ENCODE measurements at regions not wholly inside any gene's neighbourhood (a gene's known extent, or its start where the extent isn't known, plus 50 kb on each side); places are given as distances from the start of the nearest gene placed in this dataset.
A peak's percentile ranks its signal among the peaks of the same experiment; 100 is the strongest.

DNA sequence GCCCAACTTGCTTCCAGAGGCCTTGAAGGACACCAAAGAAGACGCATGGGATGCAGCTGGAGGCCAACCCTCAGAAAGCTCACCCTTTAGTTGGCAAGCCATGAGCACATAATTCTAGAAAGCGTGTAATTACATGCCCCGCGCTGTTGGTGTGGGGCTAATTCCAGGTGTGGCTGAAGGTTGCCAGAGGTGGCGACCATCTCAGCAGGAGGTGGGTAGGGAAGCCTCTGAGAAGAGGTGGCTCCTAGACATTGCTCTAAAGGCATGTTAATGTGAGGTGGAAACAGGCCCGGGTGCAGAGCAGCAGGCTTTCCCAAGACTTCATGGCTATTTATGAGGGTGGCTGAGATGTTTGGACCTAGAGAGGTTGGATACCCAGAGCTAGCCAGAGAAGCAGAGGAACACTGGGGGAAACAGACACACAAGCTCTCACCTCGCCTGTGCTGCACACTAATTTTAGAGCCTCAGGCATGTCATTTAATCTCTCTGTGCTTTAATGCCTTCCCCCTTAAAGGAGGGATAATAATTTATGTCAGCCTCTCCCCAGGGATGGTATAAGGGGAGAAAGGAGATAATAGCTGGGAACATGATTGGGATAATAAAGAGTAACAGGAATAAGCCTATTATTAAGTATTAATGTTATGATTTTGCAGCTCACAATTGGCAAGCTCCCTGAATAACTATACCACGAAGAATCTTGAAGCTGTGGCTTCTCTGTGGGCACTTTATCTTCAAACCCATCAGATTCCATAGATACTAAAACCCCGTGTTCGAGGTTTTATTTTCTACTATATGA, 60.0 kb upstream of the HELT start:
- no peak overlapping the region for H3K27ac ChIP-seq
- ATAC-seq (no peak), DNase-seq (no peak)
- H3K4me3 ChIP-seq: no peak overlapping the region
- H3K4me1 ChIP-seq: no peaks in the 10 kb centered on the region
- no peaks in the 10 kb centered on the region for H3K36me3 ChIP-seq
- H3K27me3 ChIP-seq (ENCODE audit: low read depth): no peaks in the 10 kb centered on the region
- intact Hi-C loops (cut with DNase I): no loop called here
- no peaks in the 10 kb centered on the region for H3K9me3 ChIP-seq
- TF ChIP-seq, protein P1, sequence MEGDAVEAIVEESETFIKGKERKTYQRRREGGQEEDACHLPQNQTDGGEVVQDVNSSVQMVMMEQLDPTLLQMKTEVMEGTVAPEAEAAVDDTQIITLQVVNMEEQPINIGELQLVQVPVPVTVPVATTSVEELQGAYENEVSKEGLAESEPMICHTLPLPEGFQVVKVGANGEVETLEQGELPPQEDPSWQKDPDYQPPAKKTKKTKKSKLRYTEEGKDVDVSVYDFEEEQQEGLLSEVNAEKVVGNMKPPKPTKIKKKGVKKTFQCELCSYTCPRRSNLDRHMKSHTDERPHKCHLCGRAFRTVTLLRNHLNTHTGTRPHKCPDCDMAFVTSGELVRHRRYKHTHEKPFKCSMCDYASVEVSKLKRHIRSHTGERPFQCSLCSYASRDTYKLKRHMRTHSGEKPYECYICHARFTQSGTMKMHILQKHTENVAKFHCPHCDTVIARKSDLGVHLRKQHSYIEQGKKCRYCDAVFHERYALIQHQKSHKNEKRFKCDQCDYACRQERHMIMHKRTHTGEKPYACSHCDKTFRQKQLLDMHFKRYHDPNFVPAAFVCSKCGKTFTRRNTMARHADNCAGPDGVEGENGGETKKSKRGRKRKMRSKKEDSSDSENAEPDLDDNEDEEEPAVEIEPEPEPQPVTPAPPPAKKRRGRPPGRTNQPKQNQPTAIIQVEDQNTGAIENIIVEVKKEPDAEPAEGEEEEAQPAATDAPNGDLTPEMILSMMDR (IDR thresholded peaks at IDR 0.05): no peak

DNA sequence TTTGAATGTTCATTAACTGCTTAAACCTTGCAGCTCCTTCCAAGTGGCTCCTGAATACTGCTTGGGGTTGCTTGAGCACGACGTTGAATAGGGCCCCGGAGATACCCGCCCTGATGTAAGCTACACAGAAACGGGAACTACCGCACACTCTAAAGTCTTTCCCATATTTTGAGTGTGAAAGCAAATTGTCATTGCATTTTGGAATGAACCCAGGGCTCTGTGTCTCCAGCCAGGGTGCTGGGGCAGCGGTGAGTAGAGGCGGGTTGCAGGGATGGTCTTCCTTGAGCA, 59.4 kb upstream of the HELT start:
- Histone ChIP-seq H3K27ac (no peak overlapping the region), H3K27me3 (ENCODE audit: low read depth) (no peaks in the 10 kb centered on the region), H3K4me1 (no peaks in the 10 kb centered on the region), H3K36me3 (no peaks in the 10 kb centered on the region), H3K4me3 (no peak overlapping the region), H3K9me3 (no peaks in the 10 kb centered on the region)
- intact Hi-C loops (cut with DNase I): no loop called here
- DNase-seq (no peak), ATAC-seq (peak in 1 of 2 donors; percentile 41)
- TF ChIP-seq, protein P1 (IDR thresholded peaks at IDR 0.05): no peak

DNA sequence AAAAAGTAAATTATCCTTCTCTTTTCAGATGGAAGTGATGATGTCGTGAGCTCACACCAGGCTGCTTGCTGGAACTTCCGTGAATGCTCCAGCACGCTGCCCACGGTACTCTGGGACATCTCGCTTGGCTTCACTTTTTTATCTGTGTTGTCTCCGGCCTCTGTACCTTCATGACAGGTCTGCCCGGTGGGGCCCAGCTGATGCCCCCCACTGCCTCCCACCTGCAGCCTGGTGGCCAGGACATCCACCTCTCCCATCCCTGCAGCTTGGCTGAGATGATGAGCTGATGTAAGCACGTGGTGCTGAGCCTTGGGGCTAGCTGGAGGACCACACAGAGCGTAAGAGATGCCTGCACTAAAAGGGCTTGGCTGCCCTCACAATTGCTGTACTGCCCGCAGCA, 59.0 kb upstream of the HELT start:
- Histone ChIP-seq H3K36me3 (no peaks in the 10 kb centered on the region), H3K4me1 (no peaks in the 10 kb centered on the region), H3K4me3 (no peak overlapping the region), H3K27me3 (ENCODE audit: low read depth) (no peaks in the 10 kb centered on the region), H3K9me3 (no peaks in the 10 kb centered on the region), H3K27ac (no peak overlapping the region)
- DNase-seq: no peak
- intact Hi-C loops (cut with DNase I): no loop called here
- ATAC-seq: no peak
- TF ChIP-seq, protein P1 (IDR thresholded peaks at IDR 0.05): no peak

DNA sequence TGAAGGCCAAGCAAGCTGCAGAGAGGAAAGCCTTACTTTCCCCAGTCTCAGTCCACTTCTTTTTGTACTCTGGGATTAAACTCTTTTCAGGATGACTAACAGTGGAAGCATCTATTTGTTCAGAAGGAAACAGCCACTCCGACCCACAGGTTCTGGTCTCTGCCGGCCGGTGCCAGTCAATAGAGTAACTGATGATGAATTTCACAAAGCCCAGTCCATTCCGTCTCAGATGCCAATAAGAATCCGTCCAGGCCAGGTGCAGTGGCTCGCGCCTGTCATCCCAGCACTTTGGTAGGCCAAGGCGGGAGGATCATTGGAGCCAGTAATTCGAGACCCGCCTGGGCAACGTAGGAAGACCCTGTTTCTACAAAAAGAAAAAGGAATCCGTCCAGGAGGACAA, 58.5 kb upstream of the HELT start:
- Histone ChIP-seq H3K27me3 (ENCODE audit: low read depth) (no peaks in the 10 kb centered on the region), H3K4me1 (no peaks in the 10 kb centered on the region), H3K9me3 (no peaks in the 10 kb centered on the region), H3K4me3 (no peak overlapping the region), H3K27ac (no peak overlapping the region), H3K36me3 (no peaks in the 10 kb centered on the region)
- intact Hi-C loops (cut with DNase I): no loop called here
- DNase-seq: no peak
- TF ChIP-seq, protein P1 (IDR thresholded peaks at IDR 0.05): no peak
- ATAC-seq: no peak

DNA sequence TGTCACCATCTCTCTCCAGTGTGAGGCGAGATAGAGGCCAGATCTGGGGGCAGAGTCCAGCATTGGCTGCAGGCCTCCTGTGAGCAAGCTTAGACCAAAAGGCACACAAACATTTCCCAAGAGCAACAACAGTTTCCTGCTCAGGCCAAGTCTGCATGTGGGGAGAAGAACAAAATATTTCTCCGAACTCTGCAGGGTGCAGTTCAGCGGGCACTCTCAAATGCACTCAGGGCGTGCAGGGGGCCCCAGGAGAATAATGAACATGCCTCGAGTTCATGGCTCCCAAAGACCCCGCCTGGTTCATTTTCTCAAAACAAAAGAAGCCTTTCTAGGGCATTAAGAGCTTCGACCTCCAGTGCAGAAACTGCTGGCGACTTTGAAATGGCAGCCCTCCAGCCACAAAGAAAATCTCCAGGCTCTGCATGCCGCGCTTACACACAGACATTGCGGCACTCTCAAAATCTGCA, 57.8 kb upstream of the HELT start:
- H3K4me1 ChIP-seq: no peaks in the 10 kb centered on the region
- ATAC-seq (no peak), DNase-seq (no peak)
- intact Hi-C loops (cut with DNase I): no loop called here
- no peaks in the 10 kb centered on the region for H3K27me3 ChIP-seq (ENCODE audit: low read depth)
- no peaks in the 10 kb centered on the region for H3K36me3 ChIP-seq
- H3K4me3 ChIP-seq: no peak overlapping the region
- no peaks in the 10 kb centered on the region for H3K9me3 ChIP-seq
- TF ChIP-seq, protein P1 (IDR thresholded peaks at IDR 0.05): no peak
- no peak overlapping the region for H3K27ac ChIP-seq

All from lower lobe of right lung (tissue), 2 donors.